ENCODE measurements at regions not wholly inside any gene's neighbourhood (a gene's known extent, or its start where the extent isn't known, plus 50 kb on each side); places are given as distances from the start of the nearest gene placed in this dataset.

- no peak for DNase-seq (ENCODE audit: low read depth)
These were observed 528.9 kb downstream of the MAFB start for GRCh38 chr20:40160097-40160550.

- DNase-seq (ENCODE audit: low read depth) = no peak
These were observed 529.8 kb downstream of the MAFB start for GRCh38 chr20:40159276-40159675.

- DNase-seq (ENCODE audit: low read depth) = no peak
These were observed 532.3 kb downstream of the MAFB start for GRCh38 chr20:40156600-40157317.

- DNase-seq (ENCODE audit: low read depth) = no peak
These were observed 534.5 kb downstream of the MAFB start for GRCh38 chr20:40154514-40154913.

GRCh38 chr20:40148886-40149285 is 540.1 kb downstream of the MAFB start:
- no peak for DNase-seq (ENCODE audit: low read depth)

GRCh38 chr20:40146071-40146470 is 543.0 kb downstream of the MAFB start:
- DNase-seq (ENCODE audit: low read depth) = no peak

GRCh38 chr20:40144581-40144980 is 544.5 kb downstream of the MAFB start:
- DNase-seq (ENCODE audit: low read depth) = no peak

GRCh38 chr20:40134176-40134575 is 554.9 kb downstream of the MAFB start:
- DNase-seq (ENCODE audit: low read depth) = no peak

- no peak for DNase-seq (ENCODE audit: low read depth)
These were observed 568.2 kb downstream of the MAFB start for GRCh38 chr20:40120827-40121226.

GRCh38 chr20:40111282-40111681 is 577.8 kb downstream of the MAFB start:
- DNase-seq (ENCODE audit: low read depth) = no peak

GRCh38 chr20:40110311-40110831 is 578.7 kb downstream of the MAFB start:
- no peak for DNase-seq (ENCODE audit: low read depth)

GRCh38 chr20:40109136-40109535 is 579.9 kb downstream of the MAFB start:
- DNase-seq (ENCODE audit: low read depth) = no peak

- DNase-seq (ENCODE audit: low read depth) = no peak
These were observed 580.7 kb downstream of the MAFB start for GRCh38 chr20:40108321-40108720.

- no peak for DNase-seq (ENCODE audit: low read depth)
These were observed 584.1 kb downstream of the MAFB start for GRCh38 chr20:40104959-40105358.

GRCh38 chr20:40103420-40103819 is 585.6 kb downstream of the MAFB start:
- no peak for DNase-seq (ENCODE audit: low read depth)

GRCh38 chr20:40101560-40101959 is 587.5 kb downstream of the MAFB start:
- DNase-seq (ENCODE audit: low read depth) = no peak

- DNase-seq (ENCODE audit: low read depth) = no peak
These were observed 588.8 kb downstream of the MAFB start for GRCh38 chr20:40100261-40100660.

GRCh38 chr20:40090236-40090635 is 598.8 kb downstream of the MAFB start:
- no peak for DNase-seq (ENCODE audit: low read depth)

- no peak for DNase-seq (ENCODE audit: low read depth)
These were observed 601.5 kb downstream of the MAFB start for GRCh38 chr20:40087496-40087895.

- DNase-seq (ENCODE audit: low read depth) = no peak
These were observed 603.5 kb downstream of the MAFB start for GRCh38 chr20:40085513-40085912.

GRCh38 chr20:40082436-40082835 is 606.6 kb downstream of the MAFB start:
- no peak for DNase-seq (ENCODE audit: low read depth)

GRCh38 chr20:40081653-40082052 is 607.4 kb downstream of the MAFB start:
- DNase-seq (ENCODE audit: low read depth) = no peak

GRCh38 chr20:40080041-40080652 is 608.9 kb downstream of the MAFB start:
- DNase-seq (ENCODE audit: low read depth) = no peak

Measured in stimulated activated CD4-positive, alpha-beta T cell treated with anti-CD3 and anti-CD28 coated beads, Interleukin-2, amount 100 ng/mL, for 4 hours (primary cell).